Prostate gland (tissue), 2 donors: ENCODE measurements at regions not wholly inside any gene's neighbourhood (a gene's known extent, or its start where the extent isn't known, plus 50 kb on each side); places are given as distances from the start of the nearest gene placed in this dataset.

ENCODE experiments used
- DNase-seq: peaks from one replicate; pipeline ENCODE4 v3.0.0-alpha.2; 2019; ENCODE audit warnings: low spot score
- H3K27ac ChIP-seq, 2 donors: fragments of 200-600 bp; sonication (generic); 2 replicates each; pipeline ENCODE4 v1.5.1; 2017 to 2019
- H3K27me3 ChIP-seq: fragments of 200-600 bp; sonication (generic); replicated peaks from 2 replicates; pipeline ENCODE4 v1.5.1; 2019; ENCODE audit not compliant: insufficient read depth
- H3K36me3 ChIP-seq, 2 donors: fragments of 200-600 bp; sonication (generic); 1 replicate in 1 of 2; 2 replicates in 1 of 2; pipeline versions ENCODE4 v1.5.1 to v1.8.1; 2017 to 2019
- H3K4me1 ChIP-seq: fragments of 200-600 bp; sonication (generic); replicated peaks from 2 replicates; pipeline ENCODE4 v1.5.1; 2019
- H3K4me3 ChIP-seq, 2 donors: fragments of 200-600 bp; sonication (generic); 2 replicates each; pipeline ENCODE4 v1.5.1; 2017 to 2019
- H3K9me3 ChIP-seq: fragments of 200-600 bp; sonication (generic); 2 replicates; pipeline ENCODE4 v1.5.1; 2017
- CTCF ChIP-seq, 4 experiments: fragments of 200-600 bp in 2 of 4; fragments of 450-650 bp in 2 of 4; sonication (generic) in 2 of 4; IDR thresholded peaks; 1 replicate in 3 of 4; 2 replicates in 1 of 4; pipeline ENCODE4 v1.5.1; 2016 to 2019; ENCODE audit warnings: antibody characterized with exemption in 4 of 4, mild to moderate bottlenecking in 2 of 4, moderate library complexity in 2 of 4
- POLR2A ChIP-seq: fragments of 450-650 bp; IDR thresholded peaks from one replicate; pipeline ENCODE4 v1.6.1; 2016; ENCODE audit warnings: antibody characterized with exemption, mild to moderate bottlenecking
- POLR2AphosphoS5 ChIP-seq: sonication (generic); formaldehyde crosslinking; IDR thresholded peaks from one replicate; pipeline ENCODE4 v1.6.1; 2017; ENCODE audit warnings: antibody characterized with exemption
- WGBS: methylation state at CpG from one replicate; pipeline ENCODE4 v1.1.5; 2018; 5-methylcytosine and 5-hydroxymethylcytosine counted together
- intact Hi-C: fragments of 100-400 bp; cut with DNase I; formaldehyde crosslinking; loops from one replicate; pipeline ENCODE4 v1.14.2; 2022

GRCh38 chr14:34098045-34098984 is 147.4 kb upstream of the EGLN3 start:
- no peaks in the 10 kb centered on the region for H3K36me3 ChIP-seq
- H3K27ac ChIP-seq: peak overlapping the region in 1 of 2 donors; percentile 7
- no peaks in the 10 kb centered on the region for H3K4me1 ChIP-seq
- no peaks in the 10 kb centered on the region for H3K27me3 ChIP-seq
- TF ChIP-seq POLR2AphosphoS5 (peak; percentile 6), CTCF (IDR thresholded peaks at IDR 0.05) (peak in 3 of 4 experiments; percentile 33 to 73 (median 54)), POLR2A (peak; percentile 2)
- 22% methylated on average over 8 of the region's 8 CpGs for WGBS
- no peak overlapping the region for H3K4me3 ChIP-seq
- intact Hi-C loops: loop anchor here (2.0 to 10.0 kb wide), 3 partner anchors 144 to 1524 kb away; partner anchors contain the start of gene EGLN3
- peak; percentile 54 for DNase-seq
- no peaks in the 10 kb centered on the region for H3K9me3 ChIP-seq

- Histone ChIP-seq H3K36me3 (no peaks in the 10 kb centered on the region), H3K9me3 (no peaks in the 10 kb centered on the region), H3K27me3 (no peaks in the 10 kb centered on the region), H3K4me3 (no peak overlapping the region), H3K27ac (peak overlapping the region in 1 of 2 donors; percentile 7), H3K4me1 (no peaks in the 10 kb centered on the region)
- no peak for DNase-seq
- WGBS: 95% methylated on average over 9 of the region's 9 CpGs
- no peak for TF ChIP-seq CTCF (IDR thresholded peaks at IDR 0.05)
- no peak for TF ChIP-seq POLR2A
- no peak for TF ChIP-seq POLR2AphosphoS5
- intact Hi-C loops: loop anchor here (2.0 to 10.0 kb wide), 4 partner anchors 143 to 1523 kb away; partner anchors contain the start of gene EGLN3
These were observed 146.8 kb upstream of the EGLN3 start for GRCh38 chr14:34097644-34098043.

GRCh38 chr14:34094384-34094783 is 143.5 kb upstream of the EGLN3 start:
- DNase-seq: no peak
- Histone ChIP-seq H3K4me1 (no peaks in the 10 kb centered on the region), H3K27ac (no peak overlapping the region), H3K36me3 (no peaks in the 10 kb centered on the region), H3K9me3 (no peaks in the 10 kb centered on the region), H3K27me3 (no peaks in the 10 kb centered on the region), H3K4me3 (no peak overlapping the region)
- intact Hi-C loops: loop anchor here (10.0 kb wide), 2 partner anchors 140 to 1520 kb away; partner anchors contain the start of gene EGLN3
- TF ChIP-seq POLR2AphosphoS5 (no peak), CTCF (IDR thresholded peaks at IDR 0.05) (no peak), POLR2A (no peak)

GRCh38 chr14:34093883-34094282 is 143.0 kb upstream of the EGLN3 start:
- no peaks in the 10 kb centered on the region for H3K4me1 ChIP-seq
- no peak overlapping the region for H3K27ac ChIP-seq
- TF ChIP-seq POLR2AphosphoS5 (no peak), POLR2A (no peak), CTCF (IDR thresholded peaks at IDR 0.05) (no peak)
- H3K4me3 ChIP-seq: no peak overlapping the region
- no peaks in the 10 kb centered on the region for H3K36me3 ChIP-seq
- no peaks in the 10 kb centered on the region for H3K27me3 ChIP-seq
- H3K9me3 ChIP-seq: no peaks in the 10 kb centered on the region
- WGBS: 90% methylated on average over 3 of the region's 3 CpGs
- intact Hi-C loops: loop anchor here (10.0 kb wide), 2 partner anchors 139 to 1519 kb away; partner anchors contain the start of gene EGLN3
- no peak for DNase-seq
